ENCODE measurements at regions not wholly inside any gene's neighbourhood (a gene's known extent, or its start where the extent isn't known, plus 50 kb on each side); places are given as distances from the start of the nearest gene placed in this dataset.

- TF ChIP-seq POLR2AphosphoS5 (IDR thresholded peaks at IDR 0.05; ENCODE audit: low read depth, low read length) (no peak), TAF1 (IDR thresholded peaks at IDR 0.05; ENCODE audit: low read depth, low read length) (no peak), POLR2A (IDR thresholded peaks at IDR 0.05; ENCODE audit: low read depth, low read length) (no peak), PAX5 (IDR thresholded peaks at IDR 0.05; ENCODE audit: insufficient read depth, low read length, severe bottlenecking) (no peak), POU2F2 (IDR thresholded peaks at IDR 0.05; ENCODE audit: low read depth, low read length) (no peak), SPI1 (IDR thresholded peaks at IDR 0.05; ENCODE audit: low read depth, low read length) (no peak)
Observed at GRCh38 chr7:25550149-25550548, 321.9 kb upstream of the NPVF start.
